A673 (cell line): ENCODE measurements at regions not wholly inside any gene's neighbourhood (a gene's known extent, or its start where the extent isn't known, plus 50 kb on each side); places are given as distances from the start of the nearest gene placed in this dataset.

Source experiments
- BruUV-seq: library from RNA; stranded (reverse); fragments of 400-500 nt; replicated peaks from 2 replicates; lab custom pipeline; 2021; lab: Mats Ljungman, UMichigan
- CTCF ChIA-PET: fragments of 300-600 bp; sonication (Branson Sonifier 250); formaldehyde crosslinking; loops from one replicate; lab custom pipeline; 2022; ENCODE audit warnings: antibody characterized with exemption; lab: Charles Lee
- POLR2A ChIA-PET: fragments of 300-600 bp; sonication (Branson Sonifier 250); formaldehyde crosslinking; loops from one replicate; lab custom pipeline; 2022; ENCODE audit warnings: antibody characterized with exemption; ENCODE audit not compliant: low non-redundant PET; lab: Charles Lee
- DNase-seq: peaks from one replicate; pipeline ENCODE4 v3.0.0-alpha.2; 2015; ENCODE audit warnings: low spot score
- H3K27ac ChIP-seq: fragments of 200-600 bp; sonication (generic); 2 replicates; pipeline ENCODE4 v1.5.1; 2016; ENCODE audit warnings: mixed run types, low read depth, mild to moderate bottlenecking, mixed read lengths, antibody characterized with exemption, low read length; ENCODE audit not compliant: poor library complexity, severe bottlenecking
- H3K27me3 ChIP-seq: fragments of 200-600 bp; sonication (generic); replicated peaks from 2 replicates; pipeline ENCODE4 v1.6.1; 2017; ENCODE audit warnings: mixed run types, low read depth, mild to moderate bottlenecking, mixed read lengths, antibody characterized with exemption, low read length; ENCODE audit not compliant: insufficient read depth, poor library complexity
- H3K36me3 ChIP-seq: fragments of 200-600 bp; sonication (generic); 2 replicates; pipeline ENCODE4 v1.6.1; 2016; ENCODE audit warnings: mixed run types, mild to moderate bottlenecking, mixed read lengths, antibody characterized with exemption, low read length; ENCODE audit not compliant: insufficient read depth, poor library complexity, severe bottlenecking
- H3K4me1 ChIP-seq: fragments of 200-600 bp; sonication (generic); 2 replicates; pipeline ENCODE4 v1.6.1; 2017; ENCODE audit warnings: mixed run types, mild to moderate bottlenecking, mixed read lengths, antibody characterized with exemption, low read length; ENCODE audit not compliant: insufficient read depth, poor library complexity, severe bottlenecking
- H3K4me3 ChIP-seq: fragments of 200-600 bp; sonication (generic); 2 replicates; pipeline ENCODE4 v1.5.1; 2016; ENCODE audit warnings: low read depth, mixed run types, mild to moderate bottlenecking, mixed read lengths, low read length; ENCODE audit not compliant: poor library complexity, severe bottlenecking
- H3K9me3 ChIP-seq: fragments of 200-600 bp; sonication (generic); 2 replicates; pipeline ENCODE4 v1.6.1; 2016; ENCODE audit warnings: mixed run types, low read depth, mild to moderate bottlenecking, mixed read lengths, antibody characterized with exemption, low read length; ENCODE audit not compliant: poor library complexity, severe bottlenecking
- CTCF ChIP-seq: fragments of 300-800, 200-600 bp; sonication (generic); conservative IDR thresholded peaks from 2 replicates; pipeline ENCODE4 v1.5.1; 2017; ENCODE audit warnings: low read depth, mild to moderate bottlenecking, antibody characterized with exemption, low read length, moderate library complexity, mixed read lengths
- EZH2 ChIP-seq: fragments of 200-600 bp; sonication (generic); IDR thresholded peaks from 2 replicates; pipeline ENCODE4 v1.6.1; 2017; ENCODE audit warnings: borderline replicate concordance, low read depth, mild to moderate bottlenecking, mixed read lengths, antibody characterized with exemption, low read length; ENCODE audit not compliant: poor library complexity, severe bottlenecking
- intact Hi-C: fragments of 100-400 bp; cut with micrococcal nuclease; formaldehyde crosslinking; loops from one replicate; pipeline ENCODE4 v1.10.0; 2022; ENCODE audit not compliant: unreplicated experiment

GRCh38 chr2:18871430-18871829 lies 282.1 kb upstream of the NT5C1B start:
- POLR2A ChIA-PET, result no interaction called here
- TF ChIP-seq EZH2, result no peak
- no peak for TF ChIP-seq CTCF
- H3K36me3 ChIP-seq, result no peaks in the 10 kb centered on the region
- BruUV-seq, result no TSS peak
- no peak for DNase-seq
- intact Hi-C loops, result no loop called here
- H3K27me3 ChIP-seq, result no peaks in the 10 kb centered on the region
- no peaks in the 10 kb centered on the region for H3K4me1 ChIP-seq
- no peak overlapping the region for H3K27ac ChIP-seq
- no peak overlapping the region for H3K4me3 ChIP-seq
- CTCF ChIA-PET, result no interaction called here
- no peaks in the 10 kb centered on the region for H3K9me3 ChIP-seq

GRCh38 chr2:18870307-18870706 lies 280.9 kb upstream of the NT5C1B start:
- Histone ChIP-seq H3K9me3 (no peaks in the 10 kb centered on the region), H3K4me1 (no peaks in the 10 kb centered on the region), H3K36me3 (no peaks in the 10 kb centered on the region), H3K27me3 (no peaks in the 10 kb centered on the region), H3K4me3 (no peak overlapping the region), H3K27ac (no peak overlapping the region)
- CTCF ChIA-PET, result no interaction called here
- POLR2A ChIA-PET, result no interaction called here
- intact Hi-C loops, result no loop called here
- no TSS peak for BruUV-seq
- no peak for TF ChIP-seq CTCF
- TF ChIP-seq EZH2, result no peak
- DNase-seq, result no peak

GRCh38 chr2:18861951-18862350 lies 272.6 kb upstream of the NT5C1B start:
- H3K27me3 ChIP-seq, result peaks cover 4% of the 10 kb centered on the region
- TF ChIP-seq CTCF (no peak), EZH2 (no peak)
- H3K27ac ChIP-seq, result no peak overlapping the region
- no TSS peak for BruUV-seq
- no peak for DNase-seq
- H3K4me1 ChIP-seq, result no peaks in the 10 kb centered on the region
- intact Hi-C loops, result no loop called here
- CTCF ChIA-PET, result no interaction called here
- no peaks in the 10 kb centered on the region for H3K36me3 ChIP-seq
- H3K9me3 ChIP-seq, result no peaks in the 10 kb centered on the region
- POLR2A ChIA-PET, result no interaction called here
- H3K4me3 ChIP-seq, result no peak overlapping the region
